Liver (tissue), 8 donors: ENCODE measurements at regions not wholly inside any gene's neighbourhood (a gene's known extent, or its start where the extent isn't known, plus 50 kb on each side); places are given as distances from the start of the nearest gene placed in this dataset.
A peak's percentile ranks its signal among the peaks of the same experiment; 100 is the strongest.

Experiments used
- DNase-seq: peaks from one replicate; pipeline ENCODE4 v3.0.0-alpha.2; 2017; ENCODE audit warnings: low spot score
- H3K27ac ChIP-seq, 2 donors: one replicate each; pipeline ENCODE4 v1.7.0; 2013; ENCODE audit warnings: inconsistent platforms in 2 of 2, low read length in 2 of 2, control low read depth in 1 of 2, low read depth in 1 of 2, mild to moderate bottlenecking in 1 of 2
- H3K27me3 ChIP-seq, 4 donors: one replicate each; pipeline versions ENCODE4 v1.6.1 to v1.7.0; 2013; ENCODE audit warnings: low read length in 3 of 4, inconsistent platforms in 1 of 4, mild to moderate bottlenecking in 1 of 4, moderate library complexity in 1 of 4; ENCODE audit not compliant: control insufficient read depth in 4 of 4, insufficient read depth in 4 of 4
- H3K36me3 ChIP-seq, 4 donors: one replicate each; pipeline versions ENCODE4 v1.6.1 to v1.7.0; 2013; ENCODE audit warnings: low read length in 3 of 4, mild to moderate bottlenecking in 3 of 4, low read depth in 1 of 4, moderate library complexity in 1 of 4; ENCODE audit not compliant: control insufficient read depth in 4 of 4, insufficient read depth in 3 of 4
- H3K4me1 ChIP-seq, 4 donors: one replicate each; pipeline versions ENCODE4 v1.6.1 to v1.7.0; 2013; ENCODE audit warnings: low read length in 3 of 4, mild to moderate bottlenecking in 3 of 4, moderate library complexity in 1 of 4; ENCODE audit not compliant: control insufficient read depth in 4 of 4, insufficient read depth in 4 of 4
- H3K4me3 ChIP-seq, 3 donors: one replicate each; pipeline versions ENCODE4 v1.6.1 to v1.7.0; 2013; ENCODE audit warnings: low read length in 3 of 3, control low read depth in 1 of 3, low read depth in 1 of 3, mild to moderate bottlenecking in 1 of 3
- H3K9ac ChIP-seq, 2 donors: one replicate each; pipeline ENCODE4 v1.7.0; 2013; ENCODE audit warnings: low read length in 2 of 2, mild to moderate bottlenecking in 2 of 2, moderate library complexity in 2 of 2, control low read depth in 1 of 2, low read depth in 1 of 2
- H3K9me3 ChIP-seq, 4 donors: one replicate each; pipeline versions ENCODE4 v1.6.1 to v1.7.0; 2013; ENCODE audit warnings: low read length in 3 of 4; ENCODE audit not compliant: control insufficient read depth in 4 of 4
- EGR1 ChIP-seq, 2 donors: IDR thresholded peaks; 2 replicates each; pipeline ENCODE4 v1.6.1; 2016 to 2018; ENCODE audit warnings: antibody characterized with exemption in 2 of 2, low read depth in 2 of 2
- FOXA1 ChIP-seq: IDR thresholded peaks from 2 replicates; pipeline ENCODE4 v1.6.1; 2016; ENCODE audit warnings: antibody characterized with exemption
- FOXA2 ChIP-seq: IDR thresholded peaks from 2 replicates; pipeline ENCODE4 v1.6.1; 2016; ENCODE audit warnings: antibody characterized with exemption
- HNF4A ChIP-seq, 2 donors: conservative IDR thresholded peaks; 2 replicates each; pipeline ENCODE4 v1.6.1; 2016; ENCODE audit warnings: antibody characterized with exemption in 2 of 2, mild to moderate bottlenecking in 2 of 2
- JUND ChIP-seq, 2 donors: IDR thresholded peaks; 2 replicates each; pipeline ENCODE4 v1.6.1; 2016; ENCODE audit warnings: antibody characterized with exemption in 2 of 2
- NR2F2 ChIP-seq: IDR thresholded peaks from 2 replicates; pipeline ENCODE4 v1.6.1; 2016; ENCODE audit warnings: antibody characterized with exemption
- RAD21 ChIP-seq, 2 donors: IDR thresholded peaks; 2 replicates each; pipeline ENCODE4 v1.6.1; 2016; ENCODE audit warnings: antibody characterized with exemption in 2 of 2, mild to moderate bottlenecking in 2 of 2
- RXRA ChIP-seq, 2 donors: IDR thresholded peaks; 2 replicates each; pipeline ENCODE4 v1.6.1; 2017 to 2018; ENCODE audit warnings: antibody characterized with exemption in 2 of 2, mild to moderate bottlenecking in 1 of 2
- SP1 ChIP-seq: IDR thresholded peaks from 2 replicates; pipeline ENCODE4 v1.6.1; 2018; ENCODE audit warnings: antibody characterized with exemption, mild to moderate bottlenecking
- TAF1 ChIP-seq: conservative IDR thresholded peaks from 2 replicates; pipeline ENCODE4 v1.6.1; 2016; ENCODE audit warnings: antibody characterized with exemption, mild to moderate bottlenecking
- YY1 ChIP-seq: IDR thresholded peaks from 2 replicates; pipeline ENCODE4 v1.6.1; 2016; ENCODE audit warnings: antibody characterized with exemption, mild to moderate bottlenecking
- ZBTB33 ChIP-seq: IDR thresholded peaks from 2 replicates; pipeline ENCODE4 v1.6.1; 2016; ENCODE audit warnings: antibody characterized with exemption
- WGBS: extraction: QIAGEN DNeasy Blood & Tissue Kit; methylation state at CpG from one replicate; pipeline ENCODE4 v1.1.7; 2013; 5-methylcytosine and 5-hydroxymethylcytosine counted together
- TF ChIP-seq, protein P1 (sequence below): IDR thresholded peaks from 2 replicates; pipeline ENCODE4 v1.6.1; 2016; ENCODE audit warnings: antibody characterized with exemption
- TF ChIP-seq, protein P2 (sequence below): fragments of 150-350 bp; IDR thresholded peaks from 2 replicates; pipeline ENCODE4 v1.5.1; 2017; ENCODE audit warnings: improper control_type of control experiment, low read depth, low read length; ENCODE audit not compliant: missing input control
- donor health status: healthy.
- donor health status: healthy.
- donor health status: healthy.
- donor health status: healthy.
- donor health status: healthy.

GRCh38 chr3:40846451-40846850 lies 321.7 kb downstream of the ZNF621 start:
- Histone ChIP-seq H3K27me3 (no peaks in the 10 kb centered on the region), H3K27ac (no peak overlapping the region), H3K4me1 (no peaks in the 10 kb centered on the region), H3K9me3 (no peaks in the 10 kb centered on the region), H3K36me3 (no peaks in the 10 kb centered on the region), H3K9ac (no peak overlapping the region), H3K4me3 (no peak overlapping the region)
- WGBS = 84% methylated on average over 1 of the region's 1 CpG
- TF ChIP-seq YY1 = no peak
- no peak for TF ChIP-seq TAF1
- no peak for TF ChIP-seq ZBTB33
- TF ChIP-seq FOXA1 = no peak
- no peak for TF ChIP-seq FOXA2
- TF ChIP-seq EGR1 (IDR thresholded peaks at IDR 0.05; ENCODE audit: low read depth in 2 of 2) = no peak
- TF ChIP-seq, protein P1, sequence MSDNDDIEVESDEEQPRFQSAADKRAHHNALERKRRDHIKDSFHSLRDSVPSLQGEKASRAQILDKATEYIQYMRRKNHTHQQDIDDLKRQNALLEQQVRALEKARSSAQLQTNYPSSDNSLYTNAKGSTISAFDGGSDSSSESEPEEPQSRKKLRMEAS = no peak
- no peak for TF ChIP-seq SP1
- no peak for TF ChIP-seq RXRA (IDR thresholded peaks at IDR 0.05)
- DNase-seq = no peak

GRCh38 chr3:40847551-40847992 lies 322.8 kb downstream of the ZNF621 start:
- no peak for TF ChIP-seq JUND (IDR thresholded peaks at IDR 0.05)
- peak; percentile 22 to 23 for TF ChIP-seq RAD21 (IDR thresholded peaks at IDR 0.05)
- TF ChIP-seq FOXA1 = no peak
- no peaks in the 10 kb centered on the region for H3K36me3 ChIP-seq
- H3K27ac ChIP-seq = no peak overlapping the region
- H3K4me3 ChIP-seq = no peak overlapping the region
- no peaks in the 10 kb centered on the region for H3K27me3 ChIP-seq
- 58% methylated on average over 6 of the region's 6 CpGs for WGBS
- H3K9ac ChIP-seq = no peak overlapping the region
- no peak for DNase-seq
- H3K9me3 ChIP-seq = no peaks in the 10 kb centered on the region
- H3K4me1 ChIP-seq = no peaks in the 10 kb centered on the region

DNA sequence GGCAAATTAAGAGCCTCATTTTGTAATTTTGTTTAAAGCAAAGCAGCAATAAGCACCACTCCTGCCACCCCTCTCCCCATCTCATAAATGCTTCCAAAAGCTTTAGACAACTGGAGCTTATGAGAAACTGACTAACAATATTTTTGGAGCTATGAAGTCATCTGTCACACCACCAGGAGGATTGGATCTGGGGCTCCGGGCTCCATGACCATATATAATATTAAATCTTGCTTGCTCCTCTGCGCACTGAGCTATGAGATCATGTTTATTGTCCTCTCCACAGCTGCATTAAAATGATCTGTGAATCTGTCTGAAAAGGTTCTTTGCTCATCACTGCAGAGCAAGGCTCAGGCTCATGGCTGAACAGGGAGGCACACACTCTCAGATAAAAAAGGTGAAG lies 323.7 kb downstream of the ZNF621 start:
- no peak for TF ChIP-seq NR2F2
- TF ChIP-seq ZBTB33 = no peak
- no peak for TF ChIP-seq HNF4A (conservative IDR thresholded peaks at IDR 0.05)
- no peak for TF ChIP-seq TAF1
- TF ChIP-seq, protein P2, sequence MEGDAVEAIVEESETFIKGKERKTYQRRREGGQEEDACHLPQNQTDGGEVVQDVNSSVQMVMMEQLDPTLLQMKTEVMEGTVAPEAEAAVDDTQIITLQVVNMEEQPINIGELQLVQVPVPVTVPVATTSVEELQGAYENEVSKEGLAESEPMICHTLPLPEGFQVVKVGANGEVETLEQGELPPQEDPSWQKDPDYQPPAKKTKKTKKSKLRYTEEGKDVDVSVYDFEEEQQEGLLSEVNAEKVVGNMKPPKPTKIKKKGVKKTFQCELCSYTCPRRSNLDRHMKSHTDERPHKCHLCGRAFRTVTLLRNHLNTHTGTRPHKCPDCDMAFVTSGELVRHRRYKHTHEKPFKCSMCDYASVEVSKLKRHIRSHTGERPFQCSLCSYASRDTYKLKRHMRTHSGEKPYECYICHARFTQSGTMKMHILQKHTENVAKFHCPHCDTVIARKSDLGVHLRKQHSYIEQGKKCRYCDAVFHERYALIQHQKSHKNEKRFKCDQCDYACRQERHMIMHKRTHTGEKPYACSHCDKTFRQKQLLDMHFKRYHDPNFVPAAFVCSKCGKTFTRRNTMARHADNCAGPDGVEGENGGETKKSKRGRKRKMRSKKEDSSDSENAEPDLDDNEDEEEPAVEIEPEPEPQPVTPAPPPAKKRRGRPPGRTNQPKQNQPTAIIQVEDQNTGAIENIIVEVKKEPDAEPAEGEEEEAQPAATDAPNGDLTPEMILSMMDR = no peak
- TF ChIP-seq, protein P1 = no peak
- no peak for TF ChIP-seq FOXA2
- TF ChIP-seq JUND (IDR thresholded peaks at IDR 0.05) = no peak
- Histone ChIP-seq H3K4me1 (no peaks in the 10 kb centered on the region), H3K4me3 (no peak overlapping the region), H3K9me3 (no peaks in the 10 kb centered on the region), H3K36me3 (no peaks in the 10 kb centered on the region), H3K9ac (no peak overlapping the region), H3K27ac (no peak overlapping the region), H3K27me3 (no peaks in the 10 kb centered on the region)
- 95% methylated on average over 2 of the region's 2 CpGs for WGBS
- no peak for DNase-seq
